ENCODE measurements at regions not wholly inside any gene's neighbourhood (a gene's known extent, or its start where the extent isn't known, plus 50 kb on each side); places are given as distances from the start of the nearest gene placed in this dataset.

DNA sequence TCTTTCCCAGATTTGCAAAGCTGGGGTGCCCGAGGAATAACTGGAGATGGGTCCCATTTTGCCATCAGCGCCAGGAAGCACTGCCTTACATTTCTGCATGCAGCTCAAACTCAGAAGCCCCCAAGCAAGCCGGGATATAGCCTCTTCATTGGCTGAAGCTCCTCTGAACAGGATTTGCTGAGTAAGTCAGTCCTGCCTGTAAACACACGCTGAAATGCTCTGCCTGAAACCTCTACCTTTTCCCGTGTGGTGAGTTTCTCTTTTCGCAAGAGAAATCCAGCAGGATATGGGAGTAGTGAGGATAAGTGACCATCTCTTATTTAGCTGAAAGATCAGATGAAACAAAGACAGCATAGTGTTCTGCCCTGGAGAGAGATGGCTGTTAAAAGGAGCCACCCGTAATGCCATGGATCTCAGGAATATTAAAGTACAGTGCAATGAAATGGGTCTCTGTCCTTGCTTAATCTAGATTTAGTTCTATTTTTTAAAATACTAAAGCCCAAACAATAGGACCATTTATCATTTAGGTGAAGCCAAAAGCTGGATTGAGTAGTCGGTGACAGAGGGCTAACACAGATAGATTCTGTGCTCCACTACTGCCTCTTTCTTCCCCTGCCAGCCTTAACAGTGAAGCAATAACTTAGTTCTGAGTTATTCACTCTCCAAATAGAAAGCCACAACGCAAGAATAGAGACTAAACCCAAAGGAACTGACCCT, 177.5 kb upstream of the PPP2R2B start:
- H3K27me3 ChIP-seq (ENCODE audit: insufficient read depth, low read length), result no peaks in the 10 kb centered on the region
- no peaks in the 10 kb centered on the region for H3K36me3 ChIP-seq (ENCODE audit: control insufficient read depth in 1 of 2, insufficient read depth in 2 of 2, low read length in 2 of 2)
- no peak overlapping the region for H2BK12ac ChIP-seq (ENCODE audit: low read length)
- no peak overlapping the region for H4K8ac ChIP-seq (ENCODE audit: low read depth, low read length)
- H3K4ac ChIP-seq (ENCODE audit: low read depth, low read length), result no peak overlapping the region
- no peak for DNase-seq
- no peak overlapping the region for H4K12ac ChIP-seq (ENCODE audit: low read depth, low read length)
- H3K4me3 ChIP-seq (ENCODE audit: low read depth, low read length), result no peak overlapping the region
- H3K14ac ChIP-seq (ENCODE audit: low read length), result no peak overlapping the region
- no peak overlapping the region for H3K9ac ChIP-seq (ENCODE audit: low read length)
- peak overlapping the region; percentile 24 for H2AFZ ChIP-seq (ENCODE audit: insufficient read depth, low read length, poor library complexity)
- no peak overlapping the region for H2BK5ac ChIP-seq (ENCODE audit: low read depth, low read length, poor library complexity)
- no peak overlapping the region for H3K23ac ChIP-seq (ENCODE audit: low read length)
- no peak overlapping the region for H3K18ac ChIP-seq (ENCODE audit: low read length)
- no peak overlapping the region for H3K4me2 ChIP-seq (ENCODE audit: low read length)
- no peaks in the 10 kb centered on the region for H3K9me3 ChIP-seq (ENCODE audit: insufficient read depth, low read depth, low read length)
- no peak overlapping the region for H2BK120ac ChIP-seq (ENCODE audit: insufficient read depth, low read length, poor library complexity)
- WGBS (ENCODE audit: extremely low coverage, insufficient coverage, insufficient read length), result no CpG with 5 or more reads among the region's 9 CpGs
- H3K79me1 ChIP-seq (ENCODE audit: low read length), result no peaks in the 10 kb centered on the region
- no peak overlapping the region for H4K91ac ChIP-seq (ENCODE audit: low read depth, low read length)
- H3K4me1 ChIP-seq (ENCODE audit: control insufficient read depth in 1 of 2, insufficient read depth in 2 of 2, low read length in 2 of 2), result no peaks in the 10 kb centered on the region
- H3K27ac ChIP-seq (ENCODE audit: low read depth, low read length), result no peak overlapping the region
- no peaks in the 10 kb centered on the region for H3K79me2 ChIP-seq (ENCODE audit: control insufficient read depth, insufficient read depth, low read length, poor library complexity)
- no peak overlapping the region for H2AK5ac ChIP-seq (ENCODE audit: low read length)

DNA sequence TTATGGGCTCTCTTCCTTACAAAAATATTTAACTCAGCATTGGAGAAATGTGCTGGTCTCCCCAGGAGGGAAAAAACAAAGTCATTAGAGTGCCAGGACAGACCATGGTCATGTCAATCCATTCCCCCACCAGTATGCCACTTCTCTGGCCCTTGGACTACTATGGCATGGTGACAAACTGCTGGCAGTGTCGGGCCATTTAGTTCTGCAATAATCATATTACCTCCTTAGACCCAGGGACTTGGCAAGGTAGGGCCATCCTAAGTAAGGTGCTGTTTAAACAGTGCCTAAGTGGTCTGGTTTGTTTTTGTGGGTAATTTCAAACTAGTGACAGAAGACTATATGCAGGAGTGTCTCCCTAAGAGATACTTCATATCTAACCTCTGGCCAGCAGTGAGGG, 177.8 kb upstream of the STK32A start:
- H3K4me1 ChIP-seq (ENCODE audit: control insufficient read depth in 1 of 2, insufficient read depth in 2 of 2, low read length in 2 of 2), result no peaks in the 10 kb centered on the region
- H3K4me3 ChIP-seq (ENCODE audit: low read depth, low read length), result no peak overlapping the region

DNA sequence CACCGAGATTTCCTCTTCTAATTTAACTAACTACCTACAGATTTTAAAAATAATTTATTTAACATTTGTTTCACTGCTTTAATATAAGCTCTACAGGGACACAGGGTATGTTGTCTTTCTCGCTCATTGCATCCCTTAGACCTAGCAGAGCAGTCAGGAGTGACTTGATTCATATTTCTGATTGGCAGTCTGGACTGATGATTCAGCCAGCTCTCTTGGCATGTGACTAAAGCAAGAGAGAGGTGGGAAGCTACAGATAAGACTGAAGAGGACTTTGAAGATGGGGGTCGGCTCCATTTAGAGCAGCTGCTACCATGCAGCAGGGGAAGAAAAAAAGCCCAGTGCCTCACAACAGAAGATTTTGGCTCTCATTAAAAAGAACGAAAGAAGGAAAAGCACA, 173.4 kb upstream of the STK32A start:
- no CpG with 5 or more reads among the region's 4 CpGs for WGBS (ENCODE audit: extremely low coverage, insufficient coverage, insufficient read length)
- Histone ChIP-seq H3K4ac (ENCODE audit: low read depth, low read length) (no peak overlapping the region), H3K36me3 (ENCODE audit: control insufficient read depth in 1 of 2, insufficient read depth in 2 of 2, low read length in 2 of 2) (no peaks in the 10 kb centered on the region), H3K18ac (ENCODE audit: low read length) (no peak overlapping the region), H3K79me1 (ENCODE audit: low read length) (no peaks in the 10 kb centered on the region), H3K9me3 (ENCODE audit: insufficient read depth, low read depth, low read length) (no peaks in the 10 kb centered on the region), H3K9ac (ENCODE audit: low read length) (no peak overlapping the region), H3K4me1 (ENCODE audit: control insufficient read depth in 1 of 2, insufficient read depth in 2 of 2, low read length in 2 of 2) (no peaks in the 10 kb centered on the region), H3K79me2 (ENCODE audit: control insufficient read depth, insufficient read depth, low read length, poor library complexity) (no peaks in the 10 kb centered on the region), H4K91ac (ENCODE audit: low read depth, low read length) (no peak overlapping the region), H3K4me3 (ENCODE audit: low read depth, low read length) (no peak overlapping the region), H2BK5ac (ENCODE audit: low read depth, low read length, poor library complexity) (no peak overlapping the region), H2BK120ac (ENCODE audit: insufficient read depth, low read length, poor library complexity) (no peak overlapping the region), H3K23ac (ENCODE audit: low read length) (no peak overlapping the region), H3K4me2 (ENCODE audit: low read length) (no peak overlapping the region), H2AK5ac (ENCODE audit: low read length) (no peak overlapping the region), H3K27me3 (ENCODE audit: insufficient read depth, low read length) (no peaks in the 10 kb centered on the region), H4K8ac (ENCODE audit: low read depth, low read length) (no peak overlapping the region), H2AFZ (ENCODE audit: insufficient read depth, low read length, poor library complexity) (no peak overlapping the region), H4K12ac (ENCODE audit: low read depth, low read length) (no peak overlapping the region), H3K27ac (ENCODE audit: low read depth, low read length) (no peak overlapping the region), H2BK12ac (ENCODE audit: low read length) (no peak overlapping the region), H3K14ac (ENCODE audit: low read length) (no peak overlapping the region)
- DNase-seq, result no peak

More for the DNA sequence above, 177.8 kb upstream of the STK32A start:
- Histone ChIP-seq H3K9me3 (ENCODE audit: insufficient read depth, low read depth, low read length) (no peaks in the 10 kb centered on the region), H3K79me2 (ENCODE audit: control insufficient read depth, insufficient read depth, low read length, poor library complexity) (no peaks in the 10 kb centered on the region), H3K23ac (ENCODE audit: low read length) (no peak overlapping the region), H4K8ac (ENCODE audit: low read depth, low read length) (no peak overlapping the region), H2BK120ac (ENCODE audit: insufficient read depth, low read length, poor library complexity) (no peak overlapping the region), H3K4me2 (ENCODE audit: low read length) (no peak overlapping the region), H2AK5ac (ENCODE audit: low read length) (no peak overlapping the region), H3K9ac (ENCODE audit: low read length) (no peak overlapping the region), H3K27me3 (ENCODE audit: insufficient read depth, low read length) (no peaks in the 10 kb centered on the region), H2BK12ac (ENCODE audit: low read length) (no peak overlapping the region), H4K12ac (ENCODE audit: low read depth, low read length) (no peak overlapping the region), H3K14ac (ENCODE audit: low read length) (no peak overlapping the region), H3K36me3 (ENCODE audit: control insufficient read depth in 1 of 2, insufficient read depth in 2 of 2, low read length in 2 of 2) (no peaks in the 10 kb centered on the region), H3K18ac (ENCODE audit: low read length) (no peak overlapping the region), H3K4ac (ENCODE audit: low read depth, low read length) (no peak overlapping the region), H4K91ac (ENCODE audit: low read depth, low read length) (no peak overlapping the region), H3K27ac (ENCODE audit: low read depth, low read length) (no peak overlapping the region), H3K79me1 (ENCODE audit: low read length) (no peaks in the 10 kb centered on the region), H2AFZ (ENCODE audit: insufficient read depth, low read length, poor library complexity) (no peak overlapping the region), H2BK5ac (ENCODE audit: low read depth, low read length, poor library complexity) (no peak overlapping the region)
- WGBS (ENCODE audit: extremely low coverage, insufficient coverage, insufficient read length), result no CpG with 5 or more reads among the region's 1 CpG
- DNase-seq, result no peak

DNA sequence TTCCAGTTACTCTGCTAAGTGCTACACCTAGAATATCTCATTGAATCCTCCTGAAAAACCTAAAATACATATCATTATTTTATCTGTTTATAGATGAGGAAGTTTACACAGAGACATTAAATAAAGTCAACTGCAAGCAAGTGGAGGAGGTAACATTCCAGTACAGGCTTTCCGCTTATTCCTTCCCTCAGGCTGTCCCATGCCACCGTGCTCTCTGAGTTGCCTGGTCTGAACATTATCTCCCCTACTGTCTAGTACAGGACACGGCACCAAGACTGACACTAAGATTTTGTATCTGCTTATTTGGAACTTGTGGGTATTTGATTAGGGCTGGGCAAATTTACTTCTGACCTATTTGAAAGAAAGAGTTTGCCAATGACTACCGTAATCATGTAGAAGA, 172.4 kb upstream of the STK32A start:
- no peak overlapping the region for H2AFZ ChIP-seq (ENCODE audit: insufficient read depth, low read length, poor library complexity)
- no peak overlapping the region for H2BK12ac ChIP-seq (ENCODE audit: low read length)
- H3K27ac ChIP-seq (ENCODE audit: low read depth, low read length), result no peak overlapping the region
- H4K12ac ChIP-seq (ENCODE audit: low read depth, low read length), result no peak overlapping the region
- H3K27me3 ChIP-seq (ENCODE audit: insufficient read depth, low read length), result no peaks in the 10 kb centered on the region
- no peak overlapping the region for H3K9ac ChIP-seq (ENCODE audit: low read length)
- no peak overlapping the region for H3K14ac ChIP-seq (ENCODE audit: low read length)
- H3K4me3 ChIP-seq (ENCODE audit: low read depth, low read length), result no peak overlapping the region
- no peaks in the 10 kb centered on the region for H3K79me2 ChIP-seq (ENCODE audit: control insufficient read depth, insufficient read depth, low read length, poor library complexity)
- no peak overlapping the region for H4K8ac ChIP-seq (ENCODE audit: low read depth, low read length)
- no peaks in the 10 kb centered on the region for H3K79me1 ChIP-seq (ENCODE audit: low read length)
- H3K4me2 ChIP-seq (ENCODE audit: low read length), result no peak overlapping the region
- H3K4ac ChIP-seq (ENCODE audit: low read depth, low read length), result no peak overlapping the region
- no peak overlapping the region for H3K18ac ChIP-seq (ENCODE audit: low read length)
- no peak for DNase-seq
- no peak overlapping the region for H3K23ac ChIP-seq (ENCODE audit: low read length)
- no peaks in the 10 kb centered on the region for H3K36me3 ChIP-seq (ENCODE audit: control insufficient read depth in 1 of 2, insufficient read depth in 2 of 2, low read length in 2 of 2)
- H2BK120ac ChIP-seq (ENCODE audit: insufficient read depth, low read length, poor library complexity), result no peak overlapping the region
- no peak overlapping the region for H4K91ac ChIP-seq (ENCODE audit: low read depth, low read length)
- no peaks in the 10 kb centered on the region for H3K4me1 ChIP-seq (ENCODE audit: control insufficient read depth in 1 of 2, insufficient read depth in 2 of 2, low read length in 2 of 2)
- H3K9me3 ChIP-seq (ENCODE audit: insufficient read depth, low read depth, low read length), result no peaks in the 10 kb centered on the region
- WGBS (ENCODE audit: extremely low coverage, insufficient coverage, insufficient read length), result no CpG with 5 or more reads among the region's 4 CpGs
- no peak overlapping the region for H2BK5ac ChIP-seq (ENCODE audit: low read depth, low read length, poor library complexity)
- H2AK5ac ChIP-seq (ENCODE audit: low read length), result no peak overlapping the region

Measured in trophoblast cell (in vitro differentiated cells and primary cell).